HCT116 (cell line): ENCODE measurements at regions not wholly inside any gene's neighbourhood (a gene's known extent, or its start where the extent isn't known, plus 50 kb on each side); places are given as distances from the start of the nearest gene placed in this dataset.

Experiments
- ATAC-seq: fragments of 200-7000 bp; cut with Tn5 transposase; 2 replicates; pipeline ENCODE4 v1.9.1; 2020; ENCODE audit warnings: mild to moderate bottlenecking, moderate library complexity
- BruUV-seq: library from RNA; stranded (reverse); fragments of 400-500 nt; replicated peaks from 2 replicates; lab custom pipeline; 2021; lab: Mats Ljungman, UMichigan
- CTCF ChIA-PET: fragments of 300-600 bp; sonication (Branson Sonifier 250); formaldehyde crosslinking; loops from one replicate; lab custom pipeline; 2021; ENCODE audit warnings: antibody characterized with exemption; lab: Charles Lee
- POLR2A ChIA-PET: fragments of 300-600, 350-600 bp; sonication (Branson Sonifier 250); formaldehyde crosslinking; loops from one replicate; lab custom pipeline; 2021; ENCODE audit warnings: antibody characterized with exemption; lab: Charles Lee
- RAD21 ChIA-PET, 2 experiments: fragments of 300-600 bp; sonication (Branson Sonifier 250); formaldehyde crosslinking; loops; one replicate each; lab custom pipeline; 2023; ENCODE audit warnings: low total read pairs in 2 of 2; ENCODE audit not compliant: uncharacterized antibody in 2 of 2, unreplicated experiment in 2 of 2, low non-redundant PET in 1 of 2; lab: Charles Lee
- DNase-seq: peaks from one replicate; pipeline ENCODE4 v3.0.0-alpha.2; 2010; ENCODE audit warnings: low read depth, low spot score
- H2AFZ ChIP-seq: fragments of 200-600 bp; shearing (Covaris generic), sonication (generic); 2 replicates; pipeline ENCODE4 v1.6.1; 2017; ENCODE audit warnings: low read depth, mixed run types, mixed read lengths, antibody characterized with exemption, low read length; ENCODE audit not compliant: poor library complexity, severe bottlenecking
- H3K27ac ChIP-seq: 2 replicates; pipeline ENCODE4 v1.5.1; 2012; ENCODE audit warnings: low read depth, low read length
- H3K27me3 ChIP-seq: fragments of 200-600 bp; sonication (generic); 2 replicates; pipeline ENCODE4 v1.6.1; 2016; ENCODE audit warnings: mixed run types, low read length, mixed read lengths; ENCODE audit not compliant: insufficient read depth
- H3K36me3 ChIP-seq, 2 experiments: fragments of 200-500 bp in 1 of 2; fragments of 200-600 bp in 1 of 2; sonication (Bioruptor generic) in 1 of 2; sonication (generic) in 1 of 2; 2 replicates each; pipeline versions ENCODE4 v1.5.1 to v1.6.1; 2014 to 2016; ENCODE audit warnings: low read length in 2 of 2, inconsistent platforms in 1 of 2, mixed read lengths in 1 of 2, mixed run types in 1 of 2; ENCODE audit not compliant: insufficient read depth in 2 of 2, control insufficient read depth in 1 of 2
- H3K4me1 ChIP-seq, 2 experiments: fragments of 200-600 bp in 1 of 2; sonication (generic) in 1 of 2; 2 replicates each; pipeline versions ENCODE4 v1.5.1 to v1.6.1; 2012 to 2017; ENCODE audit warnings: low read length in 2 of 2, inconsistent platforms in 1 of 2, mild to moderate bottlenecking in 1 of 2, mixed read lengths in 1 of 2, mixed run types in 1 of 2, moderate library complexity in 1 of 2; ENCODE audit not compliant: insufficient read depth in 2 of 2, control insufficient read depth in 1 of 2
- H3K4me2 ChIP-seq: fragments of 200-600 bp; sonication (generic); 2 replicates; pipeline ENCODE4 v1.6.1; 2017; ENCODE audit warnings: mixed run types, low read length, mixed read lengths
- H3K4me3 ChIP-seq, 2 experiments: fragments of 200-600 bp in 1 of 2; sonication (generic) in 1 of 2; replicated peaks in 1 of 2; 2 replicates each; pipeline ENCODE4 v1.5.1; 2011 to 2016; ENCODE audit warnings: low read length in 2 of 2, control low read depth in 1 of 2, low read depth in 1 of 2, mild to moderate bottlenecking in 1 of 2, mixed read lengths in 1 of 2, mixed run types in 1 of 2
- H3K79me2 ChIP-seq: fragments of 200-600 bp; sonication (generic); 2 replicates; pipeline ENCODE4 v1.6.1; 2017; ENCODE audit warnings: mild to moderate bottlenecking, mixed run types, low read length, moderate library complexity, mixed read lengths; ENCODE audit not compliant: insufficient read depth
- H3K9ac ChIP-seq: fragments of 200-600 bp; sonication (generic); 2 replicates; pipeline ENCODE4 v1.6.1; 2016; ENCODE audit warnings: low read length, mixed read lengths
- H3K9me2 ChIP-seq: fragments of 200-600 bp; sonication (generic), shearing (Covaris generic); 2 replicates; pipeline ENCODE4 v1.6.1; 2017; ENCODE audit warnings: mixed run types, mild to moderate bottlenecking, moderate library complexity; ENCODE audit not compliant: insufficient read depth
- H3K9me3 ChIP-seq, 2 experiments: fragments of 200-500 bp in 1 of 2; fragments of 200-600 bp in 1 of 2; sonication (Bioruptor generic) in 1 of 2; sonication (generic) in 1 of 2; 2 replicates each; pipeline ENCODE4 v1.6.1; 2014 to 2017; ENCODE audit warnings: low read length in 2 of 2, mixed read lengths in 2 of 2, inconsistent platforms in 1 of 2, low read depth in 1 of 2, mild to moderate bottlenecking in 1 of 2, mixed run types in 1 of 2, moderate library complexity in 1 of 2; ENCODE audit not compliant: control insufficient read depth in 1 of 2, insufficient read depth in 1 of 2
- H4K20me1 ChIP-seq: fragments of 200-600 bp; sonication (generic), shearing (Covaris generic); 2 replicates; pipeline ENCODE4 v1.6.1; 2017; ENCODE audit warnings: mixed run types, mild to moderate bottlenecking, moderate library complexity; ENCODE audit not compliant: insufficient read depth
- CEBPB ChIP-seq: IDR thresholded peaks from 2 replicates; pipeline ENCODE4 v1.6.1; 2012; ENCODE audit warnings: low read depth
- CTCF ChIP-seq, 3 experiments: fragments of 200-600 bp in 1 of 3; sonication (generic) in 1 of 3; IDR thresholded peaks in 2 of 3; conservative IDR thresholded peaks in 1 of 3; 2 replicates each; pipeline ENCODE4 v1.5.1; 2012 to 2017; ENCODE audit warnings: low read depth in 2 of 3, low read length in 2 of 3, antibody characterized with exemption in 1 of 3, borderline replicate concordance in 1 of 3, control low read depth in 1 of 3, mild to moderate bottlenecking in 1 of 3, mixed read lengths in 1 of 3, mixed run types in 1 of 3, moderate library complexity in 1 of 3; ENCODE audit not compliant: insufficient read depth in 1 of 3
- EGR1 ChIP-seq: IDR thresholded peaks from 2 replicates; pipeline ENCODE4 v1.6.1; 2012; ENCODE audit warnings: low read depth
- FOSL1 ChIP-seq: IDR thresholded peaks from 2 replicates; pipeline ENCODE4 v1.6.1; 2012; ENCODE audit warnings: low read depth
- JUND ChIP-seq: IDR thresholded peaks from 2 replicates; pipeline ENCODE4 v1.6.1; 2012
- MAX ChIP-seq: IDR thresholded peaks from 2 replicates; pipeline ENCODE4 v1.6.1; 2012
- POLR2A ChIP-seq: IDR thresholded peaks from 2 replicates; pipeline ENCODE4 v1.7.0; 2011; ENCODE audit warnings: borderline replicate concordance; ENCODE audit not compliant: insufficient read depth, insufficient read length; ENCODE audit errors: extremely low read depth
- REST ChIP-seq: IDR thresholded peaks from 2 replicates; pipeline ENCODE4 v1.6.1; 2012; ENCODE audit warnings: low read depth
- SP1 ChIP-seq: IDR thresholded peaks from 2 replicates; pipeline ENCODE4 v1.6.1; 2012; ENCODE audit warnings: low read depth
- TCF7L2 ChIP-seq: IDR thresholded peaks from 2 replicates; pipeline ENCODE4 v1.7.0; 2011; ENCODE audit warnings: borderline replicate concordance, inconsistent platforms; ENCODE audit not compliant: insufficient read depth, insufficient read length; ENCODE audit errors: extremely low read depth
- YY1 ChIP-seq: IDR thresholded peaks from 2 replicates; pipeline ENCODE4 v1.6.1; 2011; ENCODE audit warnings: low read length, low read depth, moderate library complexity, mild to moderate bottlenecking; ENCODE audit not compliant: insufficient replicate concordance; ENCODE audit errors: extremely low read depth
- ZFX ChIP-seq: fragments of 450-650 bp; IDR thresholded peaks from 2 replicates; pipeline ENCODE4 v1.6.1; 2017
- intact Hi-C: fragments of 100-400 bp; cut with micrococcal nuclease; formaldehyde crosslinking; loops from 2 replicates; pipeline ENCODE4 v1.10.0; 2022

GRCh38 chr12:127429551-127430285 is 837.3 kb upstream of the TMEM132C start (continued):
- no peak for TF ChIP-seq TCF7L2
- TF ChIP-seq, all 23 proteins: peak for 0

GRCh38 chr12:127430401-127430800 is 836.6 kb upstream of the TMEM132C start:
- H3K9ac ChIP-seq = no peak overlapping the region
- ChIA-PET POLR2A (no interaction called here), CTCF (no interaction called here), RAD21 (no interaction called here)
- no peak overlapping the region for H3K4me3 ChIP-seq
- H3K79me2 ChIP-seq = no peaks in the 10 kb centered on the region
- H3K4me1 ChIP-seq = no peaks in the 10 kb centered on the region
- H3K9me2 ChIP-seq = no peaks in the 10 kb centered on the region
- no peak overlapping the region for H2AFZ ChIP-seq
- H3K4me2 ChIP-seq = no peak overlapping the region
- H4K20me1 ChIP-seq = no peaks in the 10 kb centered on the region
- ATAC-seq = no peak
- H3K9me3 ChIP-seq = no peaks in the 10 kb centered on the region
- TF ChIP-seq CEBPB (no peak), SP1 (no peak), JUND (no peak), ZFX (no peak)
- no TSS peak for BruUV-seq
- no peaks in the 10 kb centered on the region for H3K27me3 ChIP-seq
- no peak for DNase-seq
- no peak overlapping the region for H3K27ac ChIP-seq
- intact Hi-C loops = no loop called here
- H3K36me3 ChIP-seq = no peaks in the 10 kb centered on the region

- H3K4me2 ChIP-seq = no peak overlapping the region
- no peaks in the 10 kb centered on the region for H4K20me1 ChIP-seq
- no peaks in the 10 kb centered on the region for H3K4me1 ChIP-seq
- ChIA-PET POLR2A (no interaction called here), CTCF (no interaction called here), RAD21 (no interaction called here)
- no peak for DNase-seq
- no peaks in the 10 kb centered on the region for H3K36me3 ChIP-seq
- no peaks in the 10 kb centered on the region for H3K27me3 ChIP-seq
- H3K27ac ChIP-seq = no peak overlapping the region
- no peak overlapping the region for H3K9ac ChIP-seq
- no peak overlapping the region for H3K4me3 ChIP-seq
- H2AFZ ChIP-seq = no peak overlapping the region
- H3K9me3 ChIP-seq = no peaks in the 10 kb centered on the region
- no peak for ATAC-seq
- H3K9me2 ChIP-seq = no peaks in the 10 kb centered on the region
- intact Hi-C loops = no loop called here
- H3K79me2 ChIP-seq = no peaks in the 10 kb centered on the region
- BruUV-seq = no TSS peak
- TF ChIP-seq JUND = no peak
- TF ChIP-seq REST = no peak
- TF ChIP-seq ZFX = no peak
- TF ChIP-seq POLR2A = no peak
- TF ChIP-seq EGR1 = no peak
- no peak for TF ChIP-seq MAX
- TF ChIP-seq FOSL1 = no peak
- no peak for TF ChIP-seq CTCF (IDR thresholded peaks at IDR 0.05 in 2 of 3, conservative IDR thresholded peaks at IDR 0.05 in 1 of 3; ENCODE audit: borderline replicate concordance in 1 of 3, insufficient read depth in 1 of 3, low read depth in 2 of 3, low read length in 2 of 3)
- TF ChIP-seq CEBPB = no peak
- TF ChIP-seq YY1 = no peak
- TF ChIP-seq SP1 = no peak
Observed at GRCh38 chr12:127431177-127431576, 835.8 kb upstream of the TMEM132C start.
